B cell (primary cell): ENCODE measurements at regions not wholly inside any gene's neighbourhood (a gene's known extent, or its start where the extent isn't known, plus 50 kb on each side); places are given as distances from the start of the nearest gene placed in this dataset.

ENCODE experiments used
- ATAC-seq: fragments of 200-7000 bp; cut with Tn5 transposase; one replicate; pipeline ENCODE4 v1.10.0; 2021; ENCODE audit warnings: low read depth, mild to moderate bottlenecking, moderate number of reproducible peaks, moderate library complexity
- CTCF ChIA-PET: fragments of 350-600 bp; sonication (Branson Sonifier 250); formaldehyde crosslinking; loops from one replicate; lab custom pipeline; 2021; ENCODE audit warnings: antibody characterized with exemption, inconsistent platforms; lab: Charles Lee
- POLR2A ChIA-PET: fragments of 350-600 bp; sonication (Branson Sonifier 250); formaldehyde crosslinking; loops from one replicate; lab custom pipeline; 2021; ENCODE audit warnings: antibody characterized with exemption; lab: Charles Lee
- DNase-seq: peaks from one replicate; pipeline ENCODE4 v3.0.0; 2013
- H2AFZ ChIP-seq: 2 replicates; pipeline ENCODE4 v1.6.1; 2012; ENCODE audit warnings: mild to moderate bottlenecking, low read depth, low read length; ENCODE audit not compliant: insufficient read depth, poor library complexity, severe bottlenecking
- H3K27ac ChIP-seq, 2 donors: 1 replicate in 1 of 2; 2 replicates in 1 of 2; pipeline ENCODE4 v1.5.1; 2012 to 2013; ENCODE audit warnings: low read length in 2 of 2, mild to moderate bottlenecking in 2 of 2, moderate library complexity in 1 of 2
- H3K27me3 ChIP-seq, 4 experiments: fragments of 200-600 bp in 1 of 4; sonication (generic) in 1 of 4; replicated peaks in 1 of 4; 1 replicate in 2 of 4; 2 replicates in 2 of 4; pipeline versions ENCODE4 v1.6.1 to v1.7.0; 2013 to 2016; ENCODE audit warnings: low read length in 3 of 4, mild to moderate bottlenecking in 2 of 4, mixed read lengths in 1 of 4, moderate library complexity in 1 of 4; ENCODE audit not compliant: insufficient read depth in 4 of 4, control insufficient read depth in 3 of 4; ENCODE audit errors: control extremely low read depth in 1 of 4
- H3K36me3 ChIP-seq, 2 experiments: replicated peaks in 1 of 2; 1 replicate in 1 of 2; 2 replicates in 1 of 2; pipeline versions ENCODE4 v1.6.1 to v1.7.1; 2013; ENCODE audit warnings: low read length in 1 of 2; ENCODE audit not compliant: insufficient read depth in 2 of 2, control insufficient read depth in 1 of 2; ENCODE audit errors: control extremely low read depth in 1 of 2, extremely low read depth in 1 of 2
- H3K4me1 ChIP-seq, 2 donors: fragments of 200-600 bp in 1 of 2; sonication (generic) in 1 of 2; 1 replicate in 1 of 2; 2 replicates in 1 of 2; pipeline versions ENCODE4 v1.5.1 to v1.6.1; 2013 to 2017; ENCODE audit warnings: low read length in 2 of 2; ENCODE audit not compliant: control insufficient read depth in 2 of 2, insufficient read depth in 2 of 2
- H3K4me2 ChIP-seq: replicated peaks from 2 replicates; pipeline ENCODE3; 2012; ENCODE audit warnings: mild to moderate bottlenecking, low read depth, low read length; ENCODE audit not compliant: poor library complexity, severe bottlenecking
- H3K4me3 ChIP-seq, 5 experiments: fragments of 200-600 bp in 1 of 5; sonication (generic) in 1 of 5; 1 replicate in 3 of 5; 2 replicates in 2 of 5; pipeline versions ENCODE4 v1.5.1 to v1.7.0; 2011 to 2016; ENCODE audit warnings: low read length in 4 of 5, mild to moderate bottlenecking in 4 of 5, low read depth in 2 of 5, control low read depth in 1 of 5, moderate library complexity in 1 of 5; ENCODE audit not compliant: insufficient read depth in 1 of 5; ENCODE audit errors: control extremely low read depth in 1 of 5, extremely low read depth in 1 of 5
- H3K79me2 ChIP-seq: fragments of 200-600 bp; sonication (generic); one replicate; pipeline ENCODE4 v1.6.0; 2016; ENCODE audit warnings: low read length; ENCODE audit not compliant: control insufficient read depth, insufficient read depth
- H3K9ac ChIP-seq: fragments of 200-600 bp; sonication (generic); 2 replicates; pipeline ENCODE4 v1.6.1; 2017; ENCODE audit warnings: mild to moderate bottlenecking, low read length, moderate library complexity
- H3K9me3 ChIP-seq, 3 donors: one replicate each; pipeline versions ENCODE4 v1.6.1 to v1.7.1; 2013; ENCODE audit warnings: low read length in 2 of 3; ENCODE audit not compliant: control insufficient read depth in 2 of 3, insufficient read depth in 1 of 3; ENCODE audit errors: control extremely low read depth in 1 of 3
- H4K20me1 ChIP-seq: 2 replicates; pipeline ENCODE4 v1.6.0; 2012; ENCODE audit warnings: mild to moderate bottlenecking, low read length; ENCODE audit not compliant: insufficient read depth, control insufficient read depth, poor library complexity, severe bottlenecking
- H3K27ac Mint-ChIP-seq: one replicate; pipeline ENCODE4 v1.8.0; 2021; ENCODE audit warnings: mixed read lengths
- H3K27me3 Mint-ChIP-seq: one replicate; pipeline ENCODE4 v1.8.0; 2021; ENCODE audit warnings: mixed read lengths
- H3K4me1 Mint-ChIP-seq: one replicate; pipeline ENCODE4 v1.8.0; 2021; ENCODE audit warnings: mixed read lengths
- H3K4me3 Mint-ChIP-seq: one replicate; pipeline ENCODE4 v1.8.0; 2021; ENCODE audit warnings: mixed read lengths
- H3K9me3 Mint-ChIP-seq: one replicate; pipeline ENCODE4 v1.8.0; 2022; ENCODE audit warnings: mixed read lengths; ENCODE audit not compliant: insufficient read depth
- CTCF ChIP-seq: fragments of 200-600 bp; IDR thresholded peaks from one replicate; pipeline ENCODE4 v1.8.0; 2022; ENCODE audit warnings: antibody characterized with exemption, mild to moderate bottlenecking
- EZH2 ChIP-seq: IDR thresholded peaks from 2 replicates; pipeline ENCODE4 v1.6.1; 2012; ENCODE audit warnings: borderline replicate concordance, low read depth, mild to moderate bottlenecking, moderate library complexity, low read length; ENCODE audit not compliant: insufficient read depth, poor library complexity, severe bottlenecking
- WGBS: methylation state at CpG from one replicate; pipeline ENCODE4 v1.1.5; 2013; ENCODE audit warnings: missing lambda C conversion rate; ENCODE audit not compliant: insufficient coverage; 5-methylcytosine and 5-hydroxymethylcytosine counted together
- intact Hi-C: fragments of 100-400 bp; cut with micrococcal nuclease; formaldehyde crosslinking; loops from one replicate; pipeline ENCODE4 v1.10.0; 2022

DNA sequence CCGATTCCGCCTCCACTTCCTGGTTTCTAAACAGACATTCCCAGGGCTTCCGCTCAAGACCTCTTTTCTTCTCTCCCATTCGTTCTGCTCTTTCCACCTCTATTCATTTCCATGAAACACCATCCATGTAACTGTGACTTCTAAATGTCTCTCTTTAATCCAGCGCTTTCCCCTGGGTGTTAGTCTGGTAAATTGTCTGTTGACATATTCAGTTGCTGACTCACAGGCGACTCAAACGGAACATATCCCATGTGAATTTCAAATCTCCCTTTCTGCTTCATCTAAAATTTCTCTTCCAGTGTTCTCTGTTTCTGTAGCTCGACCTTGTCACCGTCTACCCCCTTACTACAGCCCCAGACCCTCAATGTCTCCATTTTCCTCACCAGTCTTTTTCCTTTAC is 119.1 kb downstream of the PFKFB3 start:
- Histone ChIP-seq H2AFZ (no peak overlapping the region), H3K27ac (no peak overlapping the region), H3K9me3 (no peaks in the 10 kb centered on the region), H3K4me2 (no peak overlapping the region), H3K79me2 (no peaks in the 10 kb centered on the region), H3K9ac (no peak overlapping the region), H3K4me3 (no peak overlapping the region), H3K4me1 (peaks cover 37 to 47% of the 10 kb centered on the region in 2 donors), H3K27me3 (no peaks in the 10 kb centered on the region), H3K36me3 (no peaks in the 10 kb centered on the region), H4K20me1 (no peaks in the 10 kb centered on the region)
- Mint-ChIP-seq H3K4me1 (peaks cover 33% of the 10 kb centered on the region), H3K9me3 (no peaks in the 10 kb centered on the region), H3K4me3 (no peak overlapping the region), H3K27ac (no peak overlapping the region), H3K27me3 (no peaks in the 10 kb centered on the region)
- 83% methylated on average over 8 of the region's 9 CpGs for WGBS
- ATAC-seq (no peak), DNase-seq (no peak)
- ChIA-PET CTCF (interaction anchor here (2.4 to 2.7 kb wide), 2 partner anchors 26 to 119 kb away, joined by 14 to 19 read pairs; partner anchors contain the start of gene PFKFB3), POLR2A (no interaction called here)
- intact Hi-C loops = loop anchor here (2.0 to 10.0 kb wide), 2 partner anchors 119 to 877 kb away; partner anchors contain the start of gene PFKFB3
- no peak for TF ChIP-seq CTCF
- TF ChIP-seq EZH2 = no peak

DNA sequence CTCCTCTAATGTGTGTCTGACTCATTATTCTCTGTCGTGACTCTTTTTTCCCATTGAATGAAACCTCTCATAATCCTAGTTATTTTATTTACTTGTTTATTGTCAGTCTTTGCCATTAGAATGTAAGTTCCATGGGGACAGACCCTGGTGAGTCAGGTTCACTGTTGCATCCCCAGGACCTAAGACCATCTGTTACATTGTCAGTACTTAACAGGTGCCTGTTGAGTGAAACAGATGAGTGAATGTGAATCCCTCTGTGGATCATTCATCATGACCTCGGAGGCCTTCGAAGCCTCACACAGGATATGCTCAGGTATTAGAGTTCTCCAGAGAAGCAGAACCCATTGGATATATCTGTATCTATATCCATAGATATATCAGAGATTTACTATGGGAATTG is 120.1 kb downstream of the PFKFB3 start:
- CTCF ChIA-PET = no interaction called here
- no peak for TF ChIP-seq EZH2
- no peak for TF ChIP-seq CTCF
- H3K4me3 Mint-ChIP-seq = no peak overlapping the region

More for the DNA sequence above, 120.1 kb downstream of the PFKFB3 start:
- no peak overlapping the region for H3K27ac ChIP-seq
- WGBS = no CpG with 5 or more reads among the region's 3 CpGs
- Mint-ChIP-seq H3K4me1 (peaks cover 29% of the 10 kb centered on the region), H3K27ac (no peak overlapping the region), H3K27me3 (no peaks in the 10 kb centered on the region), H3K9me3 (no peaks in the 10 kb centered on the region)
- ATAC-seq (no peak), DNase-seq (no peak)
- peaks cover 33 to 41% of the 10 kb centered on the region in 2 donors for H3K4me1 ChIP-seq
- H2AFZ ChIP-seq = no peak overlapping the region
- intact Hi-C loops = loop anchor here (10.0 kb wide), 1 partner anchor 878 kb away; no protein-coding TSS in a partner anchor
- no peak overlapping the region for H3K4me2 ChIP-seq
- H3K27me3 ChIP-seq = no peaks in the 10 kb centered on the region
- no peaks in the 10 kb centered on the region for H3K36me3 ChIP-seq
- H3K9me3 ChIP-seq = no peaks in the 10 kb centered on the region
- H3K4me3 ChIP-seq = no peak overlapping the region
- H3K79me2 ChIP-seq = no peaks in the 10 kb centered on the region
- no peak overlapping the region for H3K9ac ChIP-seq
- POLR2A ChIA-PET = no interaction called here
- no peaks in the 10 kb centered on the region for H4K20me1 ChIP-seq
